HS-27A (cell line): ENCODE measurements at regions not wholly inside any gene's neighbourhood (a gene's known extent, or its start where the extent isn't known, plus 50 kb on each side); places are given as distances from the start of the nearest gene placed in this dataset.
"Not testable (repeated sequence)": the region's sequence is repeated elsewhere in the genome, so short reads cannot be mapped to it uniquely, and the experiment has no call there.

ENCODE experiments used
- DNase-seq: peaks from one replicate; pipeline ENCODE4 v3.0.0-alpha.2; 2012; ENCODE audit warnings: low read depth, missing footprints

- no peak for DNase-seq
Observed at GRCh38 chr12:90593596-90594295, 361.2 kb downstream of the CCER1 start.

GRCh38 chr12:90589956-90590355, 365.0 kb downstream of the CCER1 start:
- DNase-seq: no peak

- no peak for DNase-seq
Observed at GRCh38 chr12:90585640-90586304, 369.2 kb downstream of the CCER1 start.

DNA sequence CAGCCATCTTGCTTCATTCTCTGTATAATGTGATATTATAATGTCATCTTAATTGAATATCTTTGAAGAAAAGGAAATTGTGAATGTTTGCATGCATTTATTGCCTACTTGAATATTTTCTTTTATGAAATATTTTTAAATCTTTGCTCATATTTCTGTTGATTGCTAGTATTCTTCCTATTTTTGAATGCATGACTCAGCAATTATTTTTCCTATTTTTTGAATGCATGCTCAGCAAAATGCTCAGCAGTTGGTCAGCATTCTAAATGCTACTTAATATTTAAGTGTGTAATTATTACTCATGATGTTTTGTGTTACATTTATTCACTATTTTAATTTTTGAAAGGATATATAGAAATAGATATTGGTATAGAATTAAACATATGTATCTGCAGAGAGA, 378.3 kb downstream of the CCER1 start:
- DNase-seq: no peak

- DNase-seq: no peak
Observed at GRCh38 chr12:90575995-90576394, 379.0 kb downstream of the CCER1 start.

- DNase-seq: no peak
Observed at GRCh38 chr12:90574676-90575075, 380.3 kb downstream of the CCER1 start.

GRCh38 chr12:90572778-90573177, 382.2 kb downstream of the CCER1 start:
- no peak for DNase-seq

DNA sequence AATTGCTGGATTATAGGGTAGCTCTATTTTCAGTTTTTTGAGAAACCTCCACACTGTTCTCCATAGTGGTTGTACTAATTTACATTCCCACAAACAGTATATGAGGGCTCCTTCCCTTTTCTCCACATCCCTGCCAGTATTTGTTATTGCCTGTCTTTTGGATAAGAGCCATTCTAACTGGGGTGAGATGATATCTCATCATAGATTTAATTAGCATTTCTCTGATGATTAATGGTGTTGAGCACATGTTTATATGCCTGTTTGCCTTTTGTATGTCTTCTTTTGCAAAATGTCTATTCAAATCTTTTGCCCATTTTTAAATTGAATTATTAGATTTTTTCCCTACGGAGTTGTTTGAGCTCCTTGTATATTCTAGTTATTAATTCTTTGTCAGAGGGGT, 385.3 kb downstream of the CCER1 start:
- DNase-seq: no peak

- no peak for DNase-seq
Observed at GRCh38 chr12:90562671-90563070, 392.3 kb downstream of the CCER1 start.

- no peak for DNase-seq
Observed at GRCh38 chr12:90548595-90548994, 406.4 kb downstream of the CCER1 start.

GRCh38 chr12:90546511-90546910, 408.5 kb downstream of the CCER1 start:
- DNase-seq: no peak

DNA sequence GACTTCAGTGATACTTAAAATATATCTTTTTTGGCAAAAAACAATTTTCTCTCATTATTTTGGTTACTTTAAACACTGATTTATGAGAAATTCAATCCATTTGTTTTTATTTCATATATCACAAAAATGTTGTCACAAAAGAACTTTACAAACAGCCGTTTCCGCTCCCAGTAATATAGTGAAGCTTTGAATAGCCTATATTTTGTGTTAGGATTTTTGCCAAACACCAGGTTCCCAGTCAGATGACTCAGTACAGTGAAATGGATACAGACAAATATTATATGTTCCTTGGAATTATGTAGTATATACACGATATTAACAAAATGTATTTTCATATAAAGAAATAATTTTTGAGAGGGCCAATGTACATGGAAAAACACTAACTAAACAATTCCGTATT, 411.1 kb downstream of the CCER1 start:
- DNase-seq: no peak

DNA sequence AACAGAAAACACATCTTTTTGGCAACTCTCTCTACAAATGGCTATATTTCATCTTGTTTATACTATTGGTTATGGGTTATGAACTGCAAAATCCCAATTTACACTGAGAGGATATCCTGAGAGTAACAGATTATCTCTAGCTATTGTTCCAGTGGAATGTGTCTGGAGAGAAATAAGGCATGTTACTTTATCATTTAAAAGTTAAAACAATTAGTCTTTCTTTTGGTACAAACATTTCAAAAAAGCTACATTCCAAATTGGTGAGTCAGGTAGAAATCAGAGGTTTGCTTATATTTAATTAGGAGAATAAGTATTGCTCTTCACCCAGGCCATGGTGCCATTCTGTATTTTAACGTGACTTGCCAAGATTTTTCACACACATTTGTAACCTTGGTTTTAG, 411.6 kb downstream of the CCER1 start:
- DNase-seq: no peak

- DNase-seq: not testable (repeated sequence)
Observed at GRCh38 chr12:90542852-90543251, 412.1 kb downstream of the CCER1 start.

DNA sequence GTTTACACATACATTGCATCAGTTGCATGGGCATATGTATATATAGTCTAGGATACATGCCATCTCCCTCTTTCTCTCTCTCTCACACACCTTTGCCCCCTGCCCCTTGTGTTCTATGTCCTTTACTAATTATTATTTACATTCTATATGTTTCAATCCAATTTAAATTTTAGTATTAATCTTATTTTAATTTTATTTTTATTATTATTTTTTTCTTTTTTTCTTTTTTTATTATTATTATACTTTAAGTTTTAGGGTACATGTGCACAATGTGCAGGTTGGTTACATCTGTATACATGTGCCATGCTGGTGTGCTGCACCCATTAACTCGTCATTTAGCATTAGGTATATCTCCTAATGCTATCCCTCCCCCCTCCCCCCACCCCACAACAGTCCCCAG, 421.1 kb downstream of the CCER1 start:
- not testable (repeated sequence) for DNase-seq

DNA sequence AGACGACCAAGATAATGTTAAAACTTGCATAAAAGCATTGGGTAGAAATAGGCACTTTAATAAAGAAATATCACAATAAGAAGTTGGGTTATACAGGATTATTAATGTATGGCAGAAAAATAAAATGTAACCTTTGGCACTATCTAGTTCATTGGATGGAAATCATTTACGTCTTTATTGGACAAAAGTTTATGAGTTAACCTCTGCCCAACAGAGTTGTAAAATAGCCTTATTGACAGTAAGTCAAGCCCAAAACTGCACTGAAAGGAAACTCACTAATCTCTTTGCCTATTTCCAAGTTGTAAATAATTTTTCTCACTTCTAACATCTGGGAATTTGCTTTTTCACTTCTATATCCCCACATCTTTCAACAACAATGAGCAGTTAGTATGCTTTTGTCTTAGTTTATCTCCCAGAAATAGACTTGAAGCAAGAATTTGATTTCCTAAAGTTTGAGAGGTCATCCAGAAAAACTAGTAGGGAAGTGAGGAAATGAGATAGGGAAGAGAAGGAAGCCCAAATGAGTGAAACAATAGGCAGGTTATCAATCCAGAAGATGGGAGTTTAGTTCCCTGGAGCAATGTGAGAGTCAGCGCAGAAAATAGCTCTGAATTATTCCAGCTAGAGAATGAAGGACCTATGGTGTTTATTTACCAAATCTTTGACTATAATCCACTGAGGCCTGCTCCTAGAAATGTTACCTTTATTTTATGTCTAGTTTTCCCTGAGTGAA, 434.8 kb downstream of the CCER1 start:
- no peak for DNase-seq

DNA sequence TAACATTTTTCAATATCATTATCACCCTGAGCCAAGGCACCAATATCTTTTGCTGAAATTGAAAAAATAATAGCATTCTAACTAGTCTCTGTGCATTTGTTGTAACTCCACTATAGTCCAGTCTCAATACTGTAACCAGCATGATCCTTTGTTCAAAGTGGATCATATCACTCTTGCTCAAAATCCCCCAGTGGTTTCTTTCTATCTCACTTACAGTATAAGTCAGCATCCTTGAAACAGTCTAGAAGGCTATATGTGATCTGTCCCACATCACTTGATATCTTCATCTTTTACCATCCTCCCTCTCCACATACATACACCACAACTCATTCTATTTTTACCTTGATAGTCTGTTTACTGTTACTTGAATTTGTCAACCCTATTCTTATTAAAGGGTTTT, 435.7 kb downstream of the CCER1 start:
- no peak for DNase-seq

DNA sequence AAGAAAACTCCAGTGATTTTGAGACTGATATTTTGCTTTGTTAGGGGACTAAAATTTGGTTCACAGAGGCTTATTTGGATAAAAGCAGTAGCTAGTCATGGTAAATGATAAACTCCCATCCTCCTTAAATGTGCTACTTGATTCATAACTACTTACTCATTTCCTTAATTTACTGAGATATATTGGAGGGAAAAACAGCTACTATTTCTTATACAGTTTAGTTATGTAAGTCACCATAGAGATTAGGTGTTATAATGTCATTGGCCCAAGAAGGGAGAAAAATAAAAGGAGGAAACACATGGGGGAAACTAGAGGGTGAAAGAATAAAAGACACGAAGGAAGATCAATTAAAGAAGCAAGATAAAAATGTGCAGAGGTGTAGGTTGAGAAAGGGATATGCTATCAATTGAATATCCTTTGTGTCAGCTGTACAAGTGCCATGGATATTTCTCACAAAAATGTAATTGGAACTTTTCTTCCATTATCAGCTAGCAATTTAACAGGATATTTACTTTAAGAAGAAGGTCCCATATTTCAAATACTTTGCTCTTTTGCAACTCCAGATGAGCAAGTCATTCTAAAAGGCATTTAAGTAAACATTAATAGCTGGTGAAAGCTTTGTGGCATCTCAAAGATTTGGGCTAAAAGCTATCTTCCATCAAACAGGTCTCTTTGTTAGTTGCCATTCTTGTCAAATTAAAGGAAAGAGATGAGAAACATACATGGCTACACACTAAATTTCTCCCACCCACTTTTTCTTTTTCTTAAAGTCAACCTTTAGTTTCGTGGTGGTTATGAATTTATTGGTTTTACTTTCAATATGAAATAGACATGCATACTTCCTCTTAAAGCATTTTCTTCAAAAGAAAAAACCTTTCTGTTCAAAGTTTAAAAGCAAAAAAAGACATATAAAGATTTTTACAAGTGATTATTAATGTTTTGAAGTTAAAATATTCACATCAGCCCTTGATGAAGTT, 439.5 kb downstream of the CCER1 start:
- no peak for DNase-seq

DNA sequence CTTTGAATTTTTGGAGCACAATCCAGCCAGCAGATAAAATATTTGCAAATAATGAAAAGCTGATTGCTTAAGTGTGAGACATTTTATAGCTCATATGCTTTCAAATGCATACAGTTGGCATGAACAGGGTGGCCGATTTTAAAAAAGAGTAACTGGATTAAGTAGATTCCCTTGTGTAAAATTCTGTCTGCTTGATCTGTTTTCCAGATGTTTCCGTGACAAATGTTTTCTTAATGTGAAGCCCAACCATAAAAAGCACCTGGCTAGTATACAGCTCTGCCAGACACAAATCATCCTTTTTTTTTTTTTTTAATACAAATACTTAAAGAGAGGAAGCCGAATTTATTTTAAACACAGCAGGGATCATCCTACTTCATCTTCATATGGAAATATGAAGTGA, 440.7 kb downstream of the CCER1 start:
- DNase-seq: no peak

- no peak for DNase-seq
Observed at GRCh38 chr12:90512518-90512917, 442.5 kb downstream of the CCER1 start.

- no peak for DNase-seq
Observed at GRCh38 chr12:90510948-90511347, 444.0 kb downstream of the CCER1 start.

GRCh38 chr12:90504806-90505205, 450.2 kb downstream of the CCER1 start:
- DNase-seq: no peak
